H1 (cell line): ENCODE measurements at regions not wholly inside any gene's neighbourhood (a gene's known extent, or its start where the extent isn't known, plus 50 kb on each side); places are given as distances from the start of the nearest gene placed in this dataset.

Experiments used
- CTCF ChIA-PET: fragments of 300-600 bp; sonication (Branson Sonifier 250); formaldehyde crosslinking; loops from one replicate; lab custom pipeline; 2021; ENCODE audit not compliant: partially characterized antibody; lab: Charles Lee
- POLR2A ChIA-PET: fragments of 300-600 bp; sonication (Branson Sonifier 250); formaldehyde crosslinking; loops from one replicate; lab custom pipeline; 2021; ENCODE audit warnings: inconsistent platforms; ENCODE audit not compliant: partially characterized antibody; lab: Charles Lee
- DNase-seq, 2 experiments: peaks; one replicate each; pipeline versions ENCODE4 v3.0.0 to v3.0.0-alpha.2; 2010 to 2022; ENCODE audit warnings: low spot score in 2 of 2, low read depth in 1 of 2, mixed read lengths in 1 of 2
- FAIRE-seq: peaks from 2 replicates; lab custom pipeline; 2011; peaks lifted over from hg19 to GRCh38; lab: Jason Lieb, UNC
- H2AFZ ChIP-seq: 2 replicates; pipeline ENCODE4 v1.8.1; 2012; ENCODE audit warnings: low read length, inconsistent platforms
- H2AK5ac ChIP-seq: 2 replicates; pipeline ENCODE4 v1.6.1; 2013; ENCODE audit warnings: low read depth, low read length
- H2BK120ac ChIP-seq: replicated peaks from 2 replicates; pipeline ENCODE3; 2013; ENCODE audit warnings: low read depth, low read length, inconsistent platforms
- H2BK12ac ChIP-seq: 2 replicates; pipeline ENCODE4 v1.6.1; 2013; ENCODE audit warnings: low read depth, low read length
- H2BK15ac ChIP-seq: 2 replicates; pipeline ENCODE4 v1.6.1; 2013; ENCODE audit warnings: low read length
- H2BK20ac ChIP-seq: 2 replicates; pipeline ENCODE4 v1.6.1; 2013; ENCODE audit warnings: low read length
- H2BK5ac ChIP-seq: 2 replicates; pipeline ENCODE4 v1.6.1; 2013; ENCODE audit warnings: low read depth, low read length
- H3K14ac ChIP-seq: 2 replicates; pipeline ENCODE4 v1.6.1; 2013; ENCODE audit warnings: inconsistent platforms; ENCODE audit not compliant: insufficient read length
- H3K18ac ChIP-seq: 2 replicates; pipeline ENCODE4 v1.6.1; 2013; ENCODE audit warnings: low read length; ENCODE audit errors: extremely low read depth
- H3K23ac ChIP-seq: 2 replicates; pipeline ENCODE4 v1.6.1; 2013; ENCODE audit warnings: inconsistent platforms; ENCODE audit not compliant: insufficient read length
- H3K23me2 ChIP-seq: 2 replicates; pipeline ENCODE4 v1.6.1; 2013; ENCODE audit warnings: low read depth, low read length
- H3K27ac ChIP-seq: 2 replicates; pipeline ENCODE4 v1.6.1; 2011; ENCODE audit warnings: low read depth, low read length, inconsistent platforms
- H3K27me3 ChIP-seq, 4 experiments: replicated peaks in 1 of 4; 1 replicate in 1 of 4; 2 replicates in 3 of 4; pipeline versions ENCODE4 v1.6.1 to v1.8.1; 2011 to 2013; ENCODE audit warnings: low read length in 3 of 4, mild to moderate bottlenecking in 3 of 4, inconsistent platforms in 2 of 4, mixed read lengths in 2 of 4, moderate library complexity in 1 of 4; ENCODE audit not compliant: control insufficient read depth in 3 of 4, insufficient read depth in 3 of 4; ENCODE audit errors: extremely low read depth in 1 of 4
- H3K36me3 ChIP-seq, 4 experiments: 2 replicates each; pipeline versions ENCODE4 v1.6.1 to v1.8.1; 2011 to 2013; ENCODE audit warnings: mild to moderate bottlenecking in 4 of 4, low read length in 3 of 4, moderate library complexity in 2 of 4, control low read depth in 1 of 4, inconsistent platforms in 1 of 4; ENCODE audit not compliant: insufficient read depth in 4 of 4, control insufficient read depth in 2 of 4
- H3K4ac ChIP-seq: replicated peaks from 2 replicates; pipeline ENCODE3; 2013; ENCODE audit warnings: low read length, low read depth, mixed read lengths, inconsistent platforms; ENCODE audit not compliant: insufficient read length
- H3K4me1 ChIP-seq, 4 experiments: replicated peaks in 1 of 4; 1 replicate in 1 of 4; 2 replicates in 3 of 4; pipeline versions ENCODE4 v1.6.1 to v1.8.1; 2011 to 2013; ENCODE audit warnings: low read length in 3 of 4, inconsistent platforms in 2 of 4, mixed read lengths in 1 of 4; ENCODE audit not compliant: insufficient read depth in 4 of 4, control insufficient read depth in 3 of 4
- H3K4me2 ChIP-seq, 2 experiments: 2 replicates each; pipeline versions ENCODE4 v1.6.1 to v1.8.1; 2011 to 2013; ENCODE audit warnings: low read depth in 2 of 2, low read length in 2 of 2, control low read depth in 1 of 2, inconsistent platforms in 1 of 2, mild to moderate bottlenecking in 1 of 2; ENCODE audit not compliant: insufficient read depth in 1 of 2
- H3K4me3 ChIP-seq, 4 experiments: fragments of 200-600, 300-600 bp in 1 of 4; sonication (generic), shearing (Covaris generic), sonication (Bioruptor Twin) in 1 of 4; 2 replicates each; pipeline versions ENCODE4 v1.5.1 to v1.8.1; 2011 to 2016; ENCODE audit warnings: low read length in 4 of 4, low read depth in 3 of 4, control low read depth in 2 of 4, inconsistent platforms in 2 of 4, mild to moderate bottlenecking in 2 of 4, mixed read lengths in 1 of 4, moderate library complexity in 1 of 4; ENCODE audit not compliant: insufficient read depth in 2 of 4; ENCODE audit errors: extremely low read depth in 1 of 4
- H3K56ac ChIP-seq: replicated peaks from 2 replicates; pipeline ENCODE3; 2013; ENCODE audit warnings: low read depth, mild to moderate bottlenecking, mixed read lengths, low read length, inconsistent platforms; ENCODE audit not compliant: insufficient read length
- H3K79me1 ChIP-seq: 2 replicates; pipeline ENCODE4 v1.6.1; 2013; ENCODE audit warnings: low read depth, low read length, control low read depth
- H3K79me2 ChIP-seq, 2 experiments: 2 replicates each; pipeline versions ENCODE4 v1.6.1 to v1.8.1; 2012 to 2013; ENCODE audit warnings: low read length in 2 of 2, mild to moderate bottlenecking in 2 of 2, inconsistent platforms in 1 of 2; ENCODE audit not compliant: insufficient read depth in 2 of 2, control insufficient read depth in 1 of 2
- H3K9ac ChIP-seq, 4 experiments: replicated peaks in 1 of 4; 1 replicate in 1 of 4; 2 replicates in 3 of 4; pipeline versions ENCODE4 v1.6.1 to v1.8.1; 2011 to 2013; ENCODE audit warnings: low read depth in 3 of 4, low read length in 3 of 4, control low read depth in 2 of 4, mild to moderate bottlenecking in 2 of 4, moderate library complexity in 2 of 4, inconsistent platforms in 1 of 4; ENCODE audit errors: extremely low read depth in 1 of 4
- H3K9me3 ChIP-seq, 2 experiments: 2 replicates each; pipeline versions ENCODE4 v1.6.1 to v1.8.1; 2012 to 2013; ENCODE audit warnings: mild to moderate bottlenecking in 2 of 2, moderate library complexity in 2 of 2, control low read depth in 1 of 2, inconsistent platforms in 1 of 2, low read depth in 1 of 2, low read length in 1 of 2, mixed read lengths in 1 of 2; ENCODE audit not compliant: insufficient read depth in 2 of 2
- H4K20me1 ChIP-seq, 2 experiments: replicated peaks in 1 of 2; 2 replicates each; pipeline versions ENCODE3 to v1.8.1; 2011 to 2013; ENCODE audit warnings: inconsistent platforms in 2 of 2, low read length in 2 of 2, mild to moderate bottlenecking in 1 of 2; ENCODE audit not compliant: insufficient read depth in 2 of 2, control insufficient read depth in 1 of 2
- H4K5ac ChIP-seq: 2 replicates; pipeline ENCODE4 v1.6.1; 2013; ENCODE audit warnings: low read length, low read depth, mixed read lengths, inconsistent platforms; ENCODE audit not compliant: insufficient read length
- H4K8ac ChIP-seq: 2 replicates; pipeline ENCODE4 v1.8.0; 2013; ENCODE audit warnings: mild to moderate bottlenecking, moderate library complexity, low read length, inconsistent platforms; ENCODE audit not compliant: insufficient read depth; ENCODE audit errors: extremely low read depth
- H4K91ac ChIP-seq: replicated peaks from 2 replicates; pipeline ENCODE3; 2013; ENCODE audit warnings: low read length, mixed read lengths, inconsistent platforms; ENCODE audit not compliant: insufficient read length
- ATF3 ChIP-seq: IDR thresholded peaks from 2 replicates; pipeline ENCODE4 v1.6.1; 2011; ENCODE audit warnings: low read depth, mild to moderate bottlenecking, low read length; ENCODE audit not compliant: insufficient read depth
- E2F6 ChIP-seq: IDR thresholded peaks from 2 replicates; pipeline ENCODE4 v1.6.1; 2012; ENCODE audit warnings: inconsistent platforms
- GTF2F1 ChIP-seq: IDR thresholded peaks from 2 replicates; pipeline ENCODE4 v1.6.1; 2012; ENCODE audit warnings: low read depth, low read length, improper control_type of control experiment, borderline replicate concordance
- KDM4A ChIP-seq: IDR thresholded peaks from one replicate; pipeline ENCODE4 v1.7.1; 2012; ENCODE audit warnings: low read depth, mild to moderate bottlenecking, moderate library complexity, low read length, inconsistent platforms; ENCODE audit not compliant: severe bottlenecking
- KDM5A ChIP-seq: fragments of 200-600 bp; IDR thresholded peaks from 2 replicates; pipeline ENCODE4 v1.7.1; 2012; ENCODE audit warnings: mild to moderate bottlenecking, low read length, inconsistent platforms, mixed read lengths
- MAFK ChIP-seq: IDR thresholded peaks from 2 replicates; pipeline ENCODE4 v1.6.1; 2012; ENCODE audit warnings: low read depth, mild to moderate bottlenecking, improper control_type of control experiment, low read length
- NANOG ChIP-seq: IDR thresholded peaks from 2 replicates; pipeline ENCODE4 v1.6.1; 2011; ENCODE audit warnings: low read length, low read depth, mild to moderate bottlenecking, inconsistent platforms; ENCODE audit not compliant: insufficient read depth, poor library complexity, severe bottlenecking
- NRF1 ChIP-seq: IDR thresholded peaks from 2 replicates; pipeline ENCODE4 v1.6.1; 2011; ENCODE audit warnings: mild to moderate bottlenecking, low read depth, low read length, improper control_type of control experiment
- PHF8 ChIP-seq: fragments of 200-600 bp; sonication (generic); conservative IDR thresholded peaks from 2 replicates; pipeline ENCODE4 v1.7.1; 2012; ENCODE audit warnings: low read depth, mild to moderate bottlenecking, inconsistent platforms, low read length, moderate library complexity
- RBBP5 ChIP-seq: IDR thresholded peaks from 2 replicates; pipeline ENCODE4 v1.7.1; 2012; ENCODE audit warnings: low read depth, mild to moderate bottlenecking, inconsistent platforms, low read length, moderate library complexity, borderline replicate concordance
- SIN3A ChIP-seq, 2 experiments: IDR thresholded peaks in 1 of 2; conservative IDR thresholded peaks in 1 of 2; 2 replicates each; pipeline ENCODE4 v1.6.1; 2011 to 2012; ENCODE audit warnings: low read length in 2 of 2, improper control_type of control experiment in 1 of 2, low read depth in 1 of 2, mild to moderate bottlenecking in 1 of 2
- TAF1 ChIP-seq: IDR thresholded peaks from 2 replicates; pipeline ENCODE4 v1.6.1; 2011; ENCODE audit warnings: mild to moderate bottlenecking, low read depth, low read length
- TAF7 ChIP-seq: optimal IDR thresholded peaks from 2 replicates; pipeline ENCODE3; 2011; ENCODE audit warnings: low read depth, mild to moderate bottlenecking, inconsistent platforms, low read length, moderate library complexity, borderline replicate concordance
- WGBS, 2 experiments: shearing (Covaris generic) in 1 of 2; methylation state at CpG; one replicate each; pipeline versions ENCODE4 v1.1.6 to v1.1.7; 2013 to 2015; ENCODE audit warnings: low lambda C conversion rate in 2 of 2, mixed read lengths in 2 of 2, inconsistent platforms in 1 of 2, low coverage in 1 of 2, missing lambda C conversion rate in 1 of 2; ENCODE audit not compliant: insufficient replicate concordance in 2 of 2, insufficient coverage in 1 of 2, insufficient read length in 1 of 2; ENCODE audit errors: extremely low coverage in 1 of 2, missing lambda C conversion rate in 1 of 2; 5-methylcytosine and 5-hydroxymethylcytosine counted together

DNA sequence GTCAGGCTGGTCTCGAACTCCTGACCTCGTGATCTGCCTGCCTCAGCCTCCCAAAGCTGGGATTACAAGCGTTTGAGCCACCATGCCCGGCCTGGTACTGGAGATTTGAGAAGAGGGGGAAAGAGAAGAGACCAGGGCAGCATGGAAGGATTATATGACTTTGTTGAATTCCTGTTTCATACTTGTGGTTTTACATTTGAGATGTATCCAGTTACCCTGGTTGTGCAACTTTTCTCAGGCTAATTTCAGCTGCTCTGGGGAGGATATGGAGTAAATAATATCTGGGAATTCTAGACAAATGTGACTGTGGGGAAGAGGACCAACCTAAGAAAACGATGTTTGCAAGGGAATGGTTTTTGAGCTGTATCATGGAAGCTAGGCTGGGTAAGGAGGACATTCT lies 89.5 kb upstream of the GREM2 start:
- H4K91ac ChIP-seq: no peak overlapping the region
- no peaks in the 10 kb centered on the region for H3K27me3 ChIP-seq
- no peak overlapping the region for H2AK5ac ChIP-seq
- H2BK5ac ChIP-seq: no peak overlapping the region
- H3K18ac ChIP-seq: no peak overlapping the region
- no peaks in the 10 kb centered on the region for H3K23me2 ChIP-seq
- H2BK120ac ChIP-seq: no peak overlapping the region
- H4K8ac ChIP-seq: no peak overlapping the region
- no peaks in the 10 kb centered on the region for H3K36me3 ChIP-seq
- no peak overlapping the region for H4K5ac ChIP-seq
- H3K79me1 ChIP-seq: no peaks in the 10 kb centered on the region
- no peak overlapping the region for H3K4me3 ChIP-seq
- no peaks in the 10 kb centered on the region for H4K20me1 ChIP-seq
- no peaks in the 10 kb centered on the region for H3K9me3 ChIP-seq
- H3K56ac ChIP-seq: no peak overlapping the region
- no peak overlapping the region for H2AFZ ChIP-seq
- H3K14ac ChIP-seq: no peak overlapping the region
- no peaks in the 10 kb centered on the region for H3K4me1 ChIP-seq
- H2BK20ac ChIP-seq: no peak overlapping the region
- no peak overlapping the region for H3K9ac ChIP-seq
- no peaks in the 10 kb centered on the region for H3K79me2 ChIP-seq
- H3K27ac ChIP-seq: no peak overlapping the region
- no peak overlapping the region for H3K23ac ChIP-seq
- H2BK15ac ChIP-seq: no peak overlapping the region
- DNase-seq (no peak), FAIRE-seq (no peak)
- 90% methylated on average over 1 of the region's 5 CpGs; no CpG with 5 or more reads in 1 of the 2 experiments for WGBS, 2 experiments
- ChIA-PET POLR2A (no interaction called here), CTCF (interaction anchor here (1.1 to 3.0 kb wide), 3 partner anchors 9 to 31 kb away, joined by 3 to 13 read pairs (median 3); no protein-coding TSS in a partner anchor)
- no peak overlapping the region for H2BK12ac ChIP-seq
- no peak overlapping the region for H3K4ac ChIP-seq
- H3K4me2 ChIP-seq: no peak overlapping the region
- TF ChIP-seq TAF1: no peak
- no peak for TF ChIP-seq MAFK
- TF ChIP-seq ATF3: no peak
- no peak for TF ChIP-seq GTF2F1
- no peak for TF ChIP-seq RBBP5
- TF ChIP-seq PHF8: no peak
- TF ChIP-seq KDM4A: no peak
- no peak for TF ChIP-seq E2F6
- no peak for TF ChIP-seq KDM5A
- TF ChIP-seq SIN3A (conservative IDR thresholded peaks at IDR 0.05 in 1 of 2, IDR thresholded peaks at IDR 0.05 in 1 of 2; ENCODE audit: low read depth in 1 of 2, low read length in 2 of 2): no peak
- no peak for TF ChIP-seq TAF7
- no peak for TF ChIP-seq NANOG
- TF ChIP-seq NRF1: no peak
